NCI-H2227 (cell line): ENCODE measurements at regions not wholly inside any gene's neighbourhood (a gene's known extent, or its start where the extent isn't known, plus 50 kb on each side); places are given as distances from the start of the nearest gene placed in this dataset.
"Not testable (repeated sequence)": the region's sequence is repeated elsewhere in the genome, so short reads cannot be mapped to it uniquely, and the experiment has no call there.

Experiments
- DNase-seq: peaks from one replicate; lab custom pipeline; 2025; ENCODE audit not compliant: unreplicated experiment; lab: John Stamatoyannopoulos, UW

DNA sequence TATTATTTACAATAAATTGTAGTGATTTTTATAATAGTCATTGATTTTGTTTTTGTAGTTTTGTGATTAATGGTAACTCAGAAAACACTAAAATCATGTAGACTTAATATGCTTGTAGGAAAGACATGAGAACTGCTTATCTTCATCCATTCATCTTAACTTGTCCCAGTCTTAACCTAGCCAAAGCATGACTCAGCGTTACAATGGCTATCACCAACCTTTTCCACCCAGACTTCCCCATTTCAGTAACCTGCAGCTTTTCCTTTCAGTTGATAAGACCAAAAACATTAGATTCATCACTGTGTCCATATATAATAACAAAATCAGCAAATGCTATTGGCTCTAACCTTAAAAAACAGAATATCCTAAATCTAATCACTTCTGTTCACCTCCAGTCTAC, 106.2 kb upstream of the KLF8 start:
- no peak for DNase-seq

- no peak for DNase-seq
Measured at GRCh38 chrX:56130031-56130430, 102.1 kb upstream of the KLF8 start.

DNA sequence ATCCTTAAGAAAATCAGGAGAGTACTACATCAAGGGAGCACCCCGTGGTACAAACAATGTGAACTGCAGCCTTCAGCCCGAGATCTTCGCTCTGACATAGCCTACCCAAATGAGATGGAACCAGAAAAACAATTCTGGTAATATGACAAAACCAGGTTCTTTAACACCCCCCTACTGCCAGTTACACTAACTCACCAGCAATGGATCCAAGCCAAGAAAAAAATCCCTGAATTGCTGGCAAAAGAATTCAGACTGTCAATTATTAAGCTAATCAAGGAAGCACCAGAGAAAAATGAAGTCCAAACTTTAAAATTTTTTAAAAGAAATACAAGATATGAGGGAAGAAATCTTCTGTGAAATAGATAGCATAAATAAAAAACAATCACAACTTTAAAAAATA, 101.7 kb upstream of the KLF8 start:
- no peak for DNase-seq

DNA sequence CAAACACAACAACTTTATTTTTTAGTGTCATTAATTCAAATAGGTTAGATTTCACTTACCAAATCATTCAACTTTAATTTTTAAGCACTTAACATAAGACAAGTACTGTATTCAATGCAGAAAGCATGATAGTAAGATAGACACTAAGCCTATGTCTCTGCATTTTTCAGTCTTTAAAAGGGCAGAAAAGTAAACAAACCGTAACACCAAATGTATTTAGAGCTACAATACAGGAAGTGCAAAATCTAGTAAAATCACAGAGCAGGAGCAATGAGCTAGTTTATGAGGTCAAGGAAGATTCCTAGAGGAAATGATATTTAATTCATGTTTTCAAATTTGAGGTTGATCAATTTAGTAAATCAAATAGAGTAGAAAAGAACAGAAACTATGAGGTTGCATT, 68.0 kb upstream of the KLF8 start:
- not testable (repeated sequence) for DNase-seq
